Right ventricle myocardium superior (tissue), 1 donor: ENCODE measurements at regions not wholly inside any gene's neighbourhood (a gene's known extent, or its start where the extent isn't known, plus 50 kb on each side); places are given as distances from the start of the nearest gene placed in this dataset.

Source experiments
- ATAC-seq: fragments of 200-7000 bp; cut with Tn5 transposase; one replicate; pipeline ENCODE4 v1.9.1; 2020; ENCODE audit warnings: mild to moderate bottlenecking; ENCODE audit not compliant: poor library complexity
- DNase-seq: peaks from one replicate; pipeline ENCODE4 v3.0.0-alpha.2; 2020
- intact Hi-C: fragments of 100-400 bp; cut with DNase I; formaldehyde crosslinking; loops from one replicate; pipeline ENCODE4 v1.11.2; 2022
- donor health status: DM: no; HTN: yes; CAD: no; lungs with severe emphysema.

DNA sequence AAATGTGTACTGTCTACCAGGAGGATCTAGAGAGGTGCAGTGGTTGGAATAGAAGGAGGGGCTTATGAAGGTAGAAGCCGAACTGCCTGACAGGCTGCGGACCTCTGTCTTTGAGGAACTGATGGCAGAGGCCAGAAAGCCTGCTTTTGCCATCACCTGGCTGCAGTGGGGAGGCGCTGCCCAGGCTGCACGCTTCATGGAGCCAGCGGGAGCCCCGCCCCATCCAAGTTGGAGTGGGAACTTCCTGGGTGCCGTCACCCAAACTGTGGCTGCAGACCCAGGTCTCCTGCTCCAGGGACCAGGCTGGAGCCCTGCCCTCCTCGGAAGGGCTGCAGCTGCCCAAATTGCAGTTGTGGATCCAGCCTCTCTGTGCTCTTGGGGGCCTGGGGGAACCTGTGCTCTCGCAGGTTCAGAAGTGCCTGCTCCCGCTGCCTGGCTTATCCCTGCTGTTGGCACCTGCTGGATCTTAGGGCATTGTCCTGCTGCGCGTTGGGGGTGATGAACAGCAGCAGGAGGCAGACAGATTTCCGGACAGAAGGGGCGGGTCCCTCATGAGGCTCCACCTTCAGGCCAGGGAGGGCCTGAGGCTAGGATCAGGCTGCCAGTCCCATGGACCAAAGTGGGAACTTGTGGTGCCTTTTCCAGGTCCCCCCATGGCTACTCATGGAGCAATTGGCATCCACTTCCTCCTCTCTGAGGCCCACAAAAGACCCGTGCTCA is 118.0 kb upstream of the PLPPR4 start:
- DNase-seq (no peak), ATAC-seq (no peak)
- intact Hi-C loops: no loop called here

DNA sequence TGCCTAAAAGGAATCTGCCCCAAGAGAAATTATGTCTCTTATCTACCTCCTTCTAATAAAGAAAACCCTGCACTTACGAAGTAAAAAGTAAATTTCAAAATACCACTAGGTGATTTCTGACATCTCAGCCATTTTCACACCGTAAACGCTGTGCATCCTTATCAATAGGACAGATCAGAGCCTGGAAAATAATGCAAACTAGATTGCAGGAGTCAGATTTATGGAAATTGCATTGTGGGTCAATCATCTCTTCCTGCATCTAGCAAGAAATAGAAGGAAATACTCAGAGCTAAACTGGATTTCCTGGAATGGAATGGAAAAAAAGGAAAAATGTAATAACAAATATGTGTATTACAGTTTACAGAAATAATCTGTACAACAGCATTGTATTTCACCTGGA is 114.3 kb upstream of the PLPPR4 start:
- no peak for DNase-seq
- intact Hi-C loops: no loop called here
- no peak for ATAC-seq

DNA sequence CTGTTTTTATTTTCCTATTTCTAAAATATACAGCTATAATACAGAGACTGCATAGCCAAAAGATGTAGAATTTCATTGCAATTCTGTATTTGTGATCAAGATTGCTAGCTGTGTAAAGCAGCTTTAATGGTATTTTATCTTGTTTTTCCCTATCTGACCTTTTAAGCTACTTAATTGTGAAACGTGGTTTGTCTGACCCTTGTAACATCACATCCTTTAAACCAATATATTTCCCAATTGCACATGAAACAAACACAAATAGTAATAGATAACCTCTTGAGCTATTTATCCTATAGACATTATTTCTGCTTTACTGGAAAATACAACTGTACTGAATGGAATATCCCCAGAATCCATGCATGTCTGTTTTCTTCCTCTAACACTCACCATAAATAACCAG is 112.2 kb upstream of the PLPPR4 start:
- DNase-seq (no peak), ATAC-seq (no peak)
- intact Hi-C loops: no loop called here

DNA sequence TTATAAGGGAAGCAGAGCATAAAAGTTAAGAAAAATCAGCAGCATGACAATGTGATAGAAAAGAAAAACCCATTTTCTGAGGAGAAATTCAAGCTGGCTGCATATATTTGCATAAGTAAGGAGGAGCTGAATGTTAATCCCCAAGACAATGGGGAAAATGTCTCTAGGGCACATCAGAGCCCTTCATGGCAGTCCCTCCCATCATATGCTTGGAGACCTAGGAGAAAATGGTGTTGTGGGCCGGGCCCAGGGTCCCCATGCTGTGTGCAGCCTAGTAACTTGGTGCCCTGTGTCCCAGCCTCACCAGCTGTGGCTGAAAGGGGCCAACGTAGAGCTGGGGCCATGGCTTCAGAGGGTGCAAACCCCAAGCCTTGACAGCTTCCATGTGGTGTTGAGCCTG is 100.6 kb upstream of the PLPPR4 start:
- ATAC-seq (no peak), DNase-seq (no peak)
- intact Hi-C loops: no loop called here

DNA sequence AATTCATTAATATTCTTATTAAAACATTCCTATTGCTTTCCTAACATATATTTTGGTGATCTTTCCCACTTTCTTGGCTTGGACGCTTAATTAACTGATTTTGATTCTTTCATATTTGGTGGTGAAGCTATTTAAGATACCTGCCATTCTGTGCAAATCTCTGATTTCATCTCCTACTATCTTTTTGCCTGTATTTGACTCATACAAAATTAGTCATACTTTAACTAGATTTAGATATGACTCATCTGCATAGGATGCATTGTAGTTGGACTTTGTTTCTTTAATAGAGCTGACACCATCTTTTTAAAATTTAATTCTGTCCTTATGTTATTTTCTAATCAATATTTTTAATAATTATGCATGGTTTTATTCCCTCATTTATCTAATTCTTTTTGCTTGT is 93.8 kb upstream of the PLPPR4 start:
- ATAC-seq: no peak
- intact Hi-C loops: no loop called here
- DNase-seq: no peak

DNA sequence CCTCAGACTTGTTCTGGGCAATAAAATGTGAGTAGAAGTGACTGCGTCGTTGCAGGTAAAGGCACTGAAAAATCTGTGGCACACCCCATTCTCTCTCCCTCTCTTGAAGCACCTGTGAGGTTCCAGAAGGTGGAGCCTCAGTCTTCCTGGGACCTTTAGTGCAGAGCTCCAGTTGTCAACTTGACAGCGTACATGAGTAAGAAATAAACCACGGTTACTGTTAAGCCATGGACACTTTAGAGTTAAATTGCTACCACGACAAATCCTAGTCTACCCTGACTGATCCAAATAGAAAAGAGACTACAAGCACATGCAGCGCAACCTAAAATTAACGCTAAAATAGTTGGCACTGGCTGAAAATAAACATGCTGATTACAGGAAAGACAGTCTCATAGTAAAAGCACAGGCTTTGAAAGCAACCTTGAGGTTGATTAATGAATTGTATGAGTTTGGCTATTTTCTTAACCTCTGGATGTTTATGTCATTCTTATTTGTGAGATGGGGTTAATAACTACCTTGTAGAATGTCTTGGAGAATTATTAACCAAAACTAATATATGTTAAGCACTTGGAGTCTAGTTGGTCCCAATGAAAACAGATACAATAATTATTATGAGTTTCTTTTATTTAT is 93.0 kb upstream of the PLPPR4 start:
- ATAC-seq (no peak), DNase-seq (no peak)
- intact Hi-C loops: no loop called here

DNA sequence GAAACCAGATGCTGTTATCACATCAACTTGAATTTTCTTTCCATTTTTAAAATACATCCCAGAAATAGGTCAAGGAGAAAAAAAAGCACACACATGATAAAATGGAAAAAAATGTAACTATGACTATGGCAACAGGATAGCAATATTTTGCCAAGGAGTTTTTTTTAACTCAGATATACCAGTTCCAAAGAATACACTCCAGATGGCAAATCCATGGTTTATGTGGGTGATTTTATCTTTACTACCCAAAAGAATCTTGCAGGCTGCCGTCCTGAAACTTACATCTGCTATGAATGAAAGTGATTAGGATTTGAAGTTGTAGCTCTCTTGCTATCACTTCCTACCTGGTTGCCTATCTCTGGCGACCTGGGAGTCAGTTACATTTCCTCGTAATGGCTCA is 91.0 kb upstream of the PLPPR4 start:
- intact Hi-C loops: no loop called here
- no peak for ATAC-seq
- no peak for DNase-seq

DNA sequence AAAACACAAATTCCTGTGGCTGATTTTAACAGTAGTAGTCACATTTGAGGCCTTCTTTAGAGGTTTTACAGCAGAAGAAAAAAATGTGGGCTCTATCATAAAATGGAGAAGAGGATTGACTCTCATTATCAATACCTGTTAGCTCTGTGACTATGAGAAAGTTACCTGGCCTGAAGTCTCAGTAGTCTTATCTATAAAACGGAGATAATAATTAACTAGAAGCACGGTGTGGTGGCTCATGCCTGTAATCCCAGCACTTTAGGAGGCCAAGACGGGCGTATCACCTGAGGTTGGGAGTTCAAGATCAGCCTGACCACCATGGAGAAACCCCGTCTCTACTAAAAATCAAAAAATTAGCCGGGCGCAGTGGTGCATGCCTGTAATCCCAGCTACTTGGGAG is 90.4 kb upstream of the PLPPR4 start:
- no peak for ATAC-seq
- no peak for DNase-seq
- intact Hi-C loops: no loop called here

DNA sequence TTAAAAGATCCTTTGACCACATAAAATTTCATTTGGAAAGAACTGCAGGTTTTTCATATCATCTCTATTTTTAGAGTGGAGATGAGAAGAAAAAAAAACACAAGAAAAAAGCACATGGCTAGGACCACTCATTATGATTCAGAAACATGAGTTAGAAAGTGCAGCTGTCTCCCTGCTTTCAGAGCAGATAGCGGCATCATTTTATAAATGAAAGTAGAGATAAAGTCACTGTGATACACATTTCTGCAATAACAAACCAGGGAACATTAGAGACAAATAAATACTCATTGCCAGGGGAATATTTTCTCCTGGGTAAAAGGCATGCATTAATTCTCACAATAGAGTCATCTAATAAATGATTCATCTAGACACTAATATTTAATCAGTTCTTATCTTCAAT is 87.5 kb upstream of the PLPPR4 start:
- intact Hi-C loops: loop anchor here (5.0 kb wide), 1 partner anchor 531 kb away; no protein-coding TSS in a partner anchor
- ATAC-seq (no peak), DNase-seq (no peak)

DNA sequence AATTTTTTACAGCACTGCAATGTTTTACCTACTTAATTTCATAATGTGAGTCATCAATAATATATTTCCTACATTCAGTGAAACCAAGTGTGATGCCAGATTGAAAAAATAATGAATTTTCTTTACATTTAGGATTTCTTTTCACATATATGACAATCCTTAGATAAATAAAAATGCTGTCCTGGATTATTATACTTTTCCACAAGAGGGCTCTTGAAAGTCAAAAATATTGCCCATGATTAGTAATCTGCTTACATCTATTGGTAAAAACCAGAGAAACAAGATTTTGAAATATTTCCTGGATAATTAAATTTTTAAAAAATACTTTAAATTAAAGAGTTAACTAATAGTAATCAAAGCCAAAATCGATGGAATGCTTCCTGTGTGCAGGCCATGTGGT is 86.8 kb upstream of the PLPPR4 start:
- ATAC-seq (no peak), DNase-seq (no peak)
- intact Hi-C loops: loop anchor here (5.0 kb wide), 1 partner anchor 530 kb away; no protein-coding TSS in a partner anchor

DNA sequence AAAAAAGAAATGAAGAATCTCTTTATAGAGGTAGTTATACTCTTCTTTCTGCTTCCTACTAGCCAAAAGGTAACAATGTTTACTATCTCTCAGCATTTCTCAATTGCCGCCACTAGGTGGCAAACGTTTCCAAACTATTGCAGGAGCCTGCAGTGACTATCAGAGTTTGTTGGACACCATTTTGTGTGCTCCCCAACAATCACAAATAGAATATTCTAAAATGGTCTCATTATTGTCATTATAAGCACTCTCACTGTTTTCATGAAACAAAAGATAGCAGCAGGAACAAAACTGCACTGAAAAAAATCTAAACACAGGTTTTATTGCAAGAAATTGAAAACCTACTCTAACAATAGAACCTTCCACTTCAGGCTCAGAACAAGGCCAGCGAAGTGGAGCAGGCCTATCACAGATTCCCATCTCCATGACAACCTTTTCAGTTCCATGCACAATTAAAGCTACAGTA is 83.9 kb upstream of the PLPPR4 start:
- ATAC-seq: peak; percentile 97
- intact Hi-C loops: loop anchor here (10.0 kb wide), 1 partner anchor 304 kb away; no protein-coding TSS in a partner anchor
- peak; percentile 53 for DNase-seq

DNA sequence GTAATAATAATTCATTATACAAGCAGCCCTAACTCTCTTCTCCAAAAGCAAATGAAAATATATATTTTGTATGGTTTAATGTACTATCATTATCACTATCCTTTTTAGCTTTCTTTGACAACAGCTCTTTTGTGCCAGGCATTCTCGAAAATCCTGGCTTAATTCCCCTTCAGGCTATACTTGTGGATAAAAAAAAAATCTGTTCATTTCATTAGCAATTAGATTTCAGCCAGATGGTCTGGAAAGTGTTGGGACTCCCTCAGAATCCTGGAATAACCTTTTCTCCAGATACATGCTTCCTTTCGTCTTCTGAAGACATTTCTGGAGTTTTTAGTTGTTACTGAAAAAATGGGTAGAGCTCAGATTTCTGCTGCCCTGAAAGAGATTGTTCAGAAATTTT is 83.4 kb upstream of the PLPPR4 start:
- ATAC-seq (peak; percentile 42), DNase-seq (no peak)
- intact Hi-C loops: loop anchor here (10.0 kb wide), 1 partner anchor 304 kb away; no protein-coding TSS in a partner anchor

DNA sequence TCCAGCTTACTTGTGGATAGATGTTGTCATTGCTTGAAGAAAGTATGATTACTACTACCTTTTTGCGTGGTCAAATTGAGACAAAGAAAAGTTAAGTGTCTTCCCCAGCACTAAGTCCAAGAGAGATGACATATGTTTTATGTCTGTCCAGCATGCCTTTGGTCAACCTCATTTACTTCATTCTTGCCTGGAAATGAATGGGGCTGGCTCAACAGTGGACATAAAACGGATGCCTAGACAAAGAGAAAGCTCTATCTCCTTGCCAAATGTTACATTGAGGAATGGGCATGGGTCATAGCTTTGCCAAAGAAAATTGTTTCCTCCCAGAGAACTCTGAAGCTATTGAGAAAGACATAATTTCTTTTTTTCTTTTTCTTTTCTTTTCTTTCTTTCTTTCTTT is 82.4 kb upstream of the PLPPR4 start:
- intact Hi-C loops: loop anchor here (10.0 kb wide), 1 partner anchor 303 kb away; no protein-coding TSS in a partner anchor
- DNase-seq: no peak
- no peak for ATAC-seq

DNA sequence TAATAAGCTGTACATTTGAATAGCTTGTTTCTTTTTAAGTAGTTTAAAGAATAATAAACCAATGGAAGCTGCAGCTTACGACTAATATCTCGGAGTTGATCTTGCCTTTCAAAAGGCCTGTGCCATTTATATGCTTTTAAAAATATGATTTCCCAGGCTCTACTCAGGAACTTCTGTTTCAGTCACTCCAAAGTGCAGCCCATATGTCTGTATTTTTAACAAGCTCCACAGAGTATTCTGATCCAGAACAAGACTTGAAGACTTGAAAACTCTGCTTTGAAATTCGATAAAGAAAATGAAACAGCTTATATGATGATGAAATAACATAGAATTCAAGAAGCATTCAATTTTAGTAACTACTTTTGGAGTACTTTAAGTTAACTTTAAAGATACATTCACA is 79.1 kb upstream of the PLPPR4 start:
- DNase-seq: no peak
- ATAC-seq: no peak
- intact Hi-C loops: loop anchor here (10.0 kb wide), 1 partner anchor 300 kb away; no protein-coding TSS in a partner anchor

DNA sequence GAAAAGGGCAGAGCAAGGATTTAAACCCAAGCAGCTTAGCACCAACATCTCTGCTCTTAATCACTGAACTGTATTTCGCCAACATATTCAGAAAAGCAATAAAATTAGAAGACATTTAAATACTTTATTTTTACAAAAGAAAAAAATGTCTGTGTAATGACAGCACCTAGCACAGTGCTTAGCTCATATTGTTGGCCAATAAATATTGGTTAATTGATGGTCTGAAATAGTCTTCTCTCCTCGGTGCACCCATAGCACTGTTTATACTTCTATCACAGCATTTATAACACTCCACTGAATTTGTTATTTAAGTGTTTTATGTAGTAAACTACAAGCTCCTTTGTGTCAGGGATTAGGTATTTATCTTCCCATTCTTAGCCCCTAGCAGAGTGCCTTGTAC is 70.9 kb upstream of the PLPPR4 start:
- no peak for DNase-seq
- no peak for ATAC-seq
- intact Hi-C loops: no loop called here

DNA sequence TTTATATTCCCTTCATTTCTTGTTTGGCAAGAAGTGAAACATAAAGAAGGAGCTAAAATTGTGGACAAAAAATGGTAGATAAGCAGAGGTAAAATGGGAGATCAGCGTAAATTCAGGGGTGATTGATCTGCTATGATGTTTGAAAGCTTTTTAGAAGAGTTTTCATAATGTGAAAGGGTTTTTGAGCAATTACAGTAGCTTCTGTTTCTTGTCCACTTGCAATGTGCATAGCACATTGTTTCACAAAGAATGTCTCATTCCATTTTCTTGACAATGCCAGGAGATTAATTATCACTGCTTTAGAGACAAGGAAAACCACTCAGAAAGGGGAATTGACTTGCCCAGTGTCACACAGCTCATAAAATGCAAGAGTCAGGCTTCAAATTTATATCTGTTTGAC is 65.9 kb upstream of the PLPPR4 start:
- DNase-seq (no peak), ATAC-seq (no peak)
- intact Hi-C loops: no loop called here

DNA sequence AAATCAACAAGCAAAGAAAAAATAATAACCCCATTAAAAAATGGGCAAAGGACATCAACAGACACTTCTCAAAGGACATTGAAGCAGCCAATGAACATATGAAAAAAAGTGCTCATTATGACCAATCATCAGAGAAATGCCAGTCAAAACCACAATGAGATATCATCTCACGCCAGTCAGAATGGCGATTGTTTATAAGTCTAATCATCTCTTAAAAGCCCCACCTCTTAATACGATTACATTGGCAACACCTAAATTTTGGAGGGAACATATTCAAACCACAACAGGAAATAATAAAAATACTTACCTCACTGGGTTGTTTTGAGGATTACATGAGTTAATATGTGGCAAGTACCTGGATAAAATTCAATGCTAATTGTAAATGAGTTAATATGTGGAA is 57.1 kb upstream of the PLPPR4 start:
- ATAC-seq: no peak
- intact Hi-C loops: no loop called here
- no peak for DNase-seq
